NCI-H460 (cell line): ENCODE measurements at regions not wholly inside any gene's neighbourhood (a gene's known extent, or its start where the extent isn't known, plus 50 kb on each side); places are given as distances from the start of the nearest gene placed in this dataset.
"Not testable (repeated sequence)": the region's sequence is repeated elsewhere in the genome, so short reads cannot be mapped to it uniquely, and the experiment has no call there.

Experiments used
- DNase-seq: peaks from one replicate; pipeline ENCODE4 v3.0.0-alpha.2; 2016; ENCODE audit warnings: low read depth; ENCODE audit errors: extremely low read depth

- DNase-seq, result no peak
Observed at GRCh38 chr6:142633317-142633716, 311.7 kb downstream of the HIVEP2 start.

GRCh38 chr6:142635130-142635529 is 309.8 kb downstream of the HIVEP2 start:
- no peak for DNase-seq

- DNase-seq, result no peak
Observed at GRCh38 chr6:142637624-142638351, 307.2 kb downstream of the HIVEP2 start.

- no peak for DNase-seq
Observed at GRCh38 chr6:142642651-142643050, 302.3 kb downstream of the HIVEP2 start.

GRCh38 chr6:142644866-142645265 is 300.1 kb downstream of the HIVEP2 start:
- DNase-seq, result no peak

- DNase-seq, result no peak
Observed at GRCh38 chr6:142645663-142646062, 299.3 kb downstream of the HIVEP2 start.

- no peak for DNase-seq
Observed at GRCh38 chr6:142647449-142648035, 297.4 kb downstream of the HIVEP2 start.

- no peak for DNase-seq
Observed at GRCh38 chr6:142648036-142648451, 296.9 kb downstream of the HIVEP2 start.

- no peak for DNase-seq
Observed at GRCh38 chr6:142648526-142648925, 296.4 kb downstream of the HIVEP2 start.

GRCh38 chr6:142649438-142650234 is 295.3 kb downstream of the HIVEP2 start:
- DNase-seq, result not testable (repeated sequence)

- no peak for DNase-seq
Observed at GRCh38 chr6:142651384-142651783, 293.6 kb downstream of the HIVEP2 start.

- no peak for DNase-seq
Observed at GRCh38 chr6:142653710-142654420, 291.1 kb downstream of the HIVEP2 start.

- DNase-seq, result no peak
Observed at GRCh38 chr6:142659661-142660060, 285.3 kb downstream of the HIVEP2 start.

- no peak for DNase-seq
Observed at GRCh38 chr6:142665393-142665792, 279.6 kb downstream of the HIVEP2 start.

GRCh38 chr6:142666599-142667185 is 278.3 kb downstream of the HIVEP2 start:
- DNase-seq, result no peak

GRCh38 chr6:142669471-142670351 is 275.3 kb downstream of the HIVEP2 start:
- no peak for DNase-seq

- DNase-seq, result no peak
Observed at GRCh38 chr6:142671791-142672190, 273.2 kb downstream of the HIVEP2 start.

- DNase-seq, result no peak
Observed at GRCh38 chr6:142675517-142675916, 269.5 kb downstream of the HIVEP2 start.

GRCh38 chr6:142676027-142676443 is 268.9 kb downstream of the HIVEP2 start:
- no peak for DNase-seq
